Left renal cortex interstitium (tissue), 4 donors: ENCODE measurements at regions not wholly inside any gene's neighbourhood (a gene's known extent, or its start where the extent isn't known, plus 50 kb on each side); places are given as distances from the start of the nearest gene placed in this dataset.

Experiments
- DNase-seq, 4 donors: peaks; one replicate each; pipeline ENCODE4 v3.0.0-alpha.2; 2013; ENCODE audit warnings: low read depth in 4 of 4, low spot score in 2 of 4, missing footprints in 1 of 4

GRCh38 chr4:162661913-162662312, 498.1 kb upstream of the FSTL5 start:
- no peak for DNase-seq

- DNase-seq: no peak
Measured at GRCh38 chr4:162659716-162660115, 495.9 kb upstream of the FSTL5 start.

- no peak for DNase-seq
Measured at GRCh38 chr4:162657966-162658365, 494.2 kb upstream of the FSTL5 start.

GRCh38 chr4:162650166-162650565, 486.4 kb upstream of the FSTL5 start:
- no peak for DNase-seq

GRCh38 chr4:162645381-162645780, 481.6 kb upstream of the FSTL5 start:
- peak in 2 of 4 donors; percentile 5 to 6 for DNase-seq

GRCh38 chr4:162644346-162644745, 480.5 kb upstream of the FSTL5 start:
- no peak for DNase-seq

- DNase-seq: no peak
Measured at GRCh38 chr4:162640152-162640551, 476.4 kb upstream of the FSTL5 start.

GRCh38 chr4:162634390-162634789, 470.6 kb upstream of the FSTL5 start:
- DNase-seq: no peak

GRCh38 chr4:162622664-162623063, 458.9 kb upstream of the FSTL5 start:
- no peak for DNase-seq

- DNase-seq: no peak
Measured at GRCh38 chr4:162610116-162610515, 446.3 kb upstream of the FSTL5 start.

GRCh38 chr4:162586266-162586665, 422.5 kb upstream of the FSTL5 start:
- DNase-seq: no peak

GRCh38 chr4:162582180-162582579, 418.4 kb upstream of the FSTL5 start:
- DNase-seq: no peak

- no peak for DNase-seq
Measured at GRCh38 chr4:162565730-162566129, 401.9 kb upstream of the FSTL5 start.

GRCh38 chr4:162560073-162560472, 396.3 kb upstream of the FSTL5 start:
- no peak for DNase-seq

GRCh38 chr4:162557516-162558106, 393.8 kb upstream of the FSTL5 start:
- no peak for DNase-seq

- DNase-seq: no peak
Measured at GRCh38 chr4:162535121-162535520, 371.3 kb upstream of the FSTL5 start.

GRCh38 chr4:162523171-162523570, 359.4 kb upstream of the FSTL5 start:
- DNase-seq: no peak

GRCh38 chr4:162522724-162523123, 358.9 kb upstream of the FSTL5 start:
- DNase-seq: no peak

- no peak for DNase-seq
Measured at GRCh38 chr4:162510937-162511336, 347.1 kb upstream of the FSTL5 start.

- DNase-seq: no peak
Measured at GRCh38 chr4:162510115-162510514, 346.3 kb upstream of the FSTL5 start.

- DNase-seq: no peak
Measured at GRCh38 chr4:162509333-162509732, 345.5 kb upstream of the FSTL5 start.

GRCh38 chr4:162506253-162506652, 342.5 kb upstream of the FSTL5 start:
- DNase-seq: no peak

- no peak for DNase-seq
Measured at GRCh38 chr4:162503868-162504267, 340.1 kb upstream of the FSTL5 start.
